Endothelial cell of umbilical vein (primary cell): ENCODE measurements at regions not wholly inside any gene's neighbourhood (a gene's known extent, or its start where the extent isn't known, plus 50 kb on each side); places are given as distances from the start of the nearest gene placed in this dataset.

ENCODE experiments used
- BruUV-seq: library from RNA; stranded (reverse); fragments of 400-500 nt; replicated peaks from 2 replicates; lab custom pipeline; 2021; lab: Mats Ljungman, UMichigan
- CTCF ChIA-PET: fragments of 300-600, 350-600 bp; sonication (Branson Sonifier 250); formaldehyde crosslinking; loops from one replicate; lab custom pipeline; 2021; ENCODE audit warnings: antibody characterized with exemption, inconsistent platforms; lab: Charles Lee
- POLR2A ChIA-PET: fragments of 300-600, 350-600 bp; sonication (Branson Sonifier 250); formaldehyde crosslinking; loops from one replicate; lab custom pipeline; 2021; ENCODE audit warnings: antibody characterized with exemption, inconsistent platforms; lab: Charles Lee
- DNase-seq: peaks from one replicate; pipeline ENCODE4 v3.0.0-alpha.2; 2011; ENCODE audit warnings: low read depth, low spot score
- FAIRE-seq: peaks from 2 replicates; lab custom pipeline; 2011; peaks lifted over from hg19 to GRCh38; lab: Jason Lieb, UNC
- H2AFZ ChIP-seq: 2 replicates; pipeline ENCODE4 v1.6.0; 2012; ENCODE audit warnings: low read depth, low read length, control low read depth, inconsistent platforms
- H3K27ac ChIP-seq: 2 replicates; pipeline ENCODE4 v1.5.1; 2011; ENCODE audit warnings: low read depth, mild to moderate bottlenecking, control low read depth, low read length, moderate library complexity; ENCODE audit not compliant: insufficient read depth
- H3K27me3 ChIP-seq, 2 experiments: 2 replicates each; pipeline versions ENCODE4 v1.6.0 to v1.6.1; 2011; ENCODE audit warnings: low read length in 2 of 2, mixed read lengths in 1 of 2; ENCODE audit not compliant: control insufficient read depth in 2 of 2, insufficient read depth in 2 of 2
- H3K36me3 ChIP-seq, 2 experiments: 2 replicates in 1 of 2; 3 replicates in 1 of 2; pipeline ENCODE4 v1.5.1; 2011; ENCODE audit warnings: low read length in 2 of 2, mild to moderate bottlenecking in 1 of 2, moderate library complexity in 1 of 2; ENCODE audit not compliant: control insufficient read depth in 2 of 2, insufficient read depth in 2 of 2; ENCODE audit errors: extremely low read depth in 1 of 2
- H3K4me1 ChIP-seq: 3 replicates; pipeline ENCODE4 v1.5.1; 2011; ENCODE audit warnings: mild to moderate bottlenecking, low read length; ENCODE audit not compliant: control insufficient read depth, insufficient read depth; ENCODE audit errors: extremely low read depth
- H3K4me2 ChIP-seq: 2 replicates; pipeline ENCODE4 v1.6.1; 2011; ENCODE audit warnings: low read length, control low read depth, mixed read lengths; ENCODE audit not compliant: insufficient read depth
- H3K4me3 ChIP-seq, 3 experiments: fragments of 200-600 bp in 1 of 3; sonication (generic), shearing (Covaris generic) in 1 of 3; replicated peaks in 1 of 3; 2 replicates each; pipeline ENCODE4 v1.5.1; 2011 to 2016; ENCODE audit warnings: control low read depth in 3 of 3, low read length in 3 of 3, mild to moderate bottlenecking in 2 of 3, inconsistent platforms in 1 of 3, low read depth in 1 of 3, moderate library complexity in 1 of 3; ENCODE audit not compliant: insufficient read depth in 1 of 3
- H3K79me2 ChIP-seq: 2 replicates; pipeline ENCODE4 v1.6.0; 2012; ENCODE audit warnings: low read length, inconsistent platforms; ENCODE audit not compliant: control insufficient read depth, insufficient read depth
- H3K9ac ChIP-seq: replicated peaks from 2 replicates; pipeline ENCODE3; 2011; ENCODE audit warnings: low read length, control low read depth; ENCODE audit not compliant: insufficient read depth; ENCODE audit errors: extremely low read depth
- H3K9me1 ChIP-seq: replicated peaks from 3 replicates; pipeline ENCODE4 v1.6.0; 2011; ENCODE audit warnings: mild to moderate bottlenecking, low read length; ENCODE audit not compliant: control insufficient read depth, insufficient read depth; ENCODE audit errors: extremely low read depth
- H3K9me3 ChIP-seq: replicated peaks from 2 replicates; pipeline ENCODE4 v1.5.1; 2012; ENCODE audit warnings: low read length, inconsistent platforms; ENCODE audit not compliant: control insufficient read depth, insufficient read depth
- H4K20me1 ChIP-seq: replicated peaks from 2 replicates; pipeline ENCODE3; 2011; ENCODE audit warnings: mild to moderate bottlenecking, low read length; ENCODE audit not compliant: control insufficient read depth, insufficient read depth; ENCODE audit errors: extremely low read depth
- CTCF ChIP-seq, 2 donors: IDR thresholded peaks; 1 replicate in 1 of 2; 2 replicates in 1 of 2; pipeline ENCODE4 v1.5.1; 2011; ENCODE audit warnings: low read length in 2 of 2, mild to moderate bottlenecking in 2 of 2, moderate library complexity in 2 of 2, control low read depth in 1 of 2, inconsistent platforms in 1 of 2, low read depth in 1 of 2; ENCODE audit not compliant: insufficient read depth in 1 of 2; ENCODE audit errors: extremely low read depth in 1 of 2
- EZH2 ChIP-seq: IDR thresholded peaks from 2 replicates; pipeline ENCODE4 v1.6.1; 2012; ENCODE audit warnings: borderline replicate concordance, low read depth, mild to moderate bottlenecking, moderate library complexity, low read length, inconsistent platforms; ENCODE audit not compliant: severe bottlenecking
- FOS ChIP-seq: IDR thresholded peaks from 2 replicates; pipeline ENCODE4 v1.6.1; 2011; ENCODE audit warnings: mild to moderate bottlenecking, low read length, moderate library complexity, borderline replicate concordance; ENCODE audit not compliant: insufficient read depth
- GATA2 ChIP-seq: IDR thresholded peaks from 2 replicates; pipeline ENCODE4 v1.7.0; 2011; ENCODE audit warnings: low read depth, mild to moderate bottlenecking, moderate library complexity, mixed read lengths, low read length; ENCODE audit not compliant: insufficient read length, insufficient read depth
- JUN ChIP-seq: IDR thresholded peaks from 2 replicates; pipeline ENCODE4 v1.6.1; 2011; ENCODE audit warnings: borderline replicate concordance, low read depth; ENCODE audit not compliant: insufficient read length, insufficient read depth
- MAX ChIP-seq: IDR thresholded peaks from 2 replicates; pipeline ENCODE4 v1.6.1; 2011; ENCODE audit not compliant: insufficient read depth, insufficient read length
- MYC ChIP-seq: IDR thresholded peaks from one replicate; pipeline ENCODE4 v1.6.1; 2011; ENCODE audit warnings: mild to moderate bottlenecking, low read depth, low read length
- POLR2A ChIP-seq: IDR thresholded peaks from 2 replicates; pipeline ENCODE4 v1.6.1; 2012; ENCODE audit warnings: low read depth, mild to moderate bottlenecking, control low read depth, low read length
- POLR2AphosphoS5 ChIP-seq: IDR thresholded peaks from 2 replicates; pipeline ENCODE4 v1.6.1; 2012; ENCODE audit warnings: low read depth, mild to moderate bottlenecking, control low read depth, low read length, moderate library complexity; ENCODE audit not compliant: insufficient read depth
- dilution Hi-C: fragments of 300-500 bp; cut with MboI; formaldehyde crosslinking; loops from one replicate; pipeline ENCODE4 v1.15.0; 2019; ENCODE audit warnings: low sequenced_read_pairs; ENCODE audit not compliant: extremely low pct_ligation_motif_present
- intact Hi-C: fragments of 100-400 bp; cut with micrococcal nuclease; formaldehyde crosslinking; loops from one replicate; pipeline ENCODE4 v1.10.0; 2022

GRCh38 chr5:66252849-66253248 lies 108.7 kb downstream of the SREK1 start:
- no TSS peak for BruUV-seq
- intact Hi-C loops (no loop called here), dilution Hi-C loops (no loop called here)
- Histone ChIP-seq H3K4me2 (no peak overlapping the region), H3K9me1 (no peaks in the 10 kb centered on the region), H3K79me2 (no peaks in the 10 kb centered on the region), H2AFZ (no peak overlapping the region), H4K20me1 (no peaks in the 10 kb centered on the region), H3K27me3 (peaks cover 0 to 3% of the 10 kb centered on the region in 2 experiments), H3K9me3 (no peaks in the 10 kb centered on the region), H3K36me3 (no peaks in the 10 kb centered on the region), H3K27ac (no peak overlapping the region), H3K4me3 (no peak overlapping the region), H3K9ac (no peak overlapping the region), H3K4me1 (no peaks in the 10 kb centered on the region)
- ChIA-PET POLR2A (no interaction called here), CTCF (interaction anchor here (1.1 kb wide), 1 partner anchor 24 kb away, joined by 3 read pairs; no protein-coding TSS in a partner anchor)
- no peak for DNase-seq
- no peak for FAIRE-seq
- TF ChIP-seq CTCF (IDR thresholded peaks at IDR 0.05; ENCODE audit: extremely low read depth in 1 of 2, insufficient read depth in 1 of 2, low read depth in 1 of 2, low read length in 2 of 2) (no peak), JUN (no peak), EZH2 (no peak), POLR2AphosphoS5 (no peak), MYC (no peak), GATA2 (no peak), POLR2A (no peak), MAX (no peak), FOS (no peak)
